ENCODE measurements at regions not wholly inside any gene's neighbourhood (a gene's known extent, or its start where the extent isn't known, plus 50 kb on each side); places are given as distances from the start of the nearest gene placed in this dataset.

DNA sequence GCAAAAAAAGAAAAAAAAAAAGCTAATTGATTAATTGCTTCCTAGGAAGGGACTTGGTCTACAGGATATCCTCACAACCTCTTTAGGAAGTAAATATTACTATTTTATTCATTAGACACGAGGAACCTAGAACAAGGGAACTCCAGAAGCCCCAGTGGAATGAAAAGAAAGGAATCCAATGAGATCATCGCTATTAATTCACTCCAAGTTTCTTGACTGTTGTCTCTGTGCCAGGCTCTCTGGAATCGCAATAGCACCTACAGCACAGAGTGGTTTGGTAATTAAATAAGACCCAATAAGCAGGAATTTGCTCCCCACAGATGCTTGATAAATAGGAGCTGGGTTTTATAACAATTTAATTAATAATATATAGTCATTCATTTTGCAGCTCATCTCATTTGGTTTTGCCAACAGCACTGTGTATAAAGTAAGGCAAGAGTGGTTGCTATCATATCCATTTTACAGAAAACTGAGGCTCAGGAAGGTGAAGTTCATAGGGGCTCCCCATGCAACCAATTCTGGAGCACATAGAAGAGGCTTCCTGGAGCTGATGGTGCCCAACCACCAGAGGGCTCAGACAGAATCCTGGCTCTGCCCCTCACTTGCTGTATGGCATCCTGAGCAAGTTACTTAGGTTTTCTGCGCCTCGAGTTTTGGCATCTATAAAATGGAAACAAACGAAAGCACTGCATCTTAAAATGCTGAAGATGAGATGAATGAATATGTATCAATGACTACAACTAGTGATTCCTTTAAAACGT, 420.2 kb downstream of the MED13L start:
- no peak for DNase-seq

DNA sequence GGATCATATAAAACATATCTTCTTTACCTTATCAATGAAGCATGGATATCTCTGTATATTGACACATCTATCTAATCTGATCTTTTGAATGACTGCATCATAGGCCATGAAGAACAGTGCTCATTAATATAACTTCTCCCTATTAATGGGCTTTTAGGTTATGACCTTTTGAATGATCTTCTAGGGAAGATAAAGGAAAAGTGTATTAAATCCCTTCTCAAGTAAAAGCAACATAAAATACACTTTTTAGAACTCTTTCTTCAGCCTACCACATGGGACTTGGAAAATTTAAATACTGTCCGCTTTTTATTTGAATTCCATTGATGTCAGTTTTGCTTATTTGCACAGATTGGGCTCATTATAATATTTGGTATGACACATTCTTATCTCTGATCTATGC, 425.4 kb downstream of the MED13L start:
- DNase-seq = no peak

DNA sequence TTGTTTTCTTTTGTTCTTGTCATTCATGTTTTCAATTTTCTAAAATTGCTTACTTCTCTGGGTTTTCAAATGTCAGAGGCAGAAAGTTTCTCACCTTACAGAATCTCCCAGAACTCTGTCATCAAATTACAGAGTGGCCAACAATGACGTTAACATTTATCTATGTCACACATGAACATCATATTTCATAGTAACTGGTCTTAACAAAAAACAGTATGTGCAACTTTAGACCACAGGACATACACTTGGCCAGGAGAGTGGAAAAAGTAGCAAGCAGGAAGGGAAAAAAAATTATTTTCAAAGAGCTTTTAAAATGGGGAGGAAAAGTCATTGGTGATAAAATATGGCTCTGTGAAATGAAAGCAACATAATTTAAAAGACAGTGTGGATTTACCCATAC, 426.5 kb downstream of the MED13L start:
- DNase-seq = no peak

DNA sequence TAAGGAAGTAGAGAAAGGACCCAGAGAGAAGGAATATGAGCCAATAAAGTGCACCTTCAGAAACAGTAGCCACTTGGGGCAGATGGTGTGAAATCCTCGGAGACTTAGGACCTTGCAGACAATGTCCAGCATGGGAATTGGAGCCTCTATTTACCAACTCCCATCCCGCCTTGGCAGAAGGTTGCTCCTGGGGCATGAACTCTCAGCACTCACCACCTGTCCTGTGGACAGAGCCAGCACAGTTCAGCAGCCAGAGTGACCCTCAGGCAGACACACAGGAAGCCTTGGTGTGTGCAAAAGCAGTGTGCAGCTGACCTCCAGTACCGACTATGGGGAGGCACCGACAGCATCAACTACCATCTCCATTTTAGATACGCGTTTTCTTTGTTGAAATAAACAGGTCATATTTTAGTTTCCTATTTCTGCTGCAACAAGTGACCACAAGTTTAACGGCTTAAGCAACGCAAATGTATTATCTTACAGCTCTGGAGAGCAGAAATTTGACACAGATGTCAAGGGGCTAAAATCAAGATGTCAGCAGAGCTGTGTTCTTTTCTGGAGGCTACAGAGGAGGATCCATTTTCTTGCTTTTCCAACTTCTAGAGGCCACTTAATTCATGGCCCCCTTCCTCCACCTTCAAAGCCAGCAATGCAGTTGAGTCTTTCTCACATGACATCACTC, 428.1 kb downstream of the MED13L start:
- no peak for DNase-seq

DNA sequence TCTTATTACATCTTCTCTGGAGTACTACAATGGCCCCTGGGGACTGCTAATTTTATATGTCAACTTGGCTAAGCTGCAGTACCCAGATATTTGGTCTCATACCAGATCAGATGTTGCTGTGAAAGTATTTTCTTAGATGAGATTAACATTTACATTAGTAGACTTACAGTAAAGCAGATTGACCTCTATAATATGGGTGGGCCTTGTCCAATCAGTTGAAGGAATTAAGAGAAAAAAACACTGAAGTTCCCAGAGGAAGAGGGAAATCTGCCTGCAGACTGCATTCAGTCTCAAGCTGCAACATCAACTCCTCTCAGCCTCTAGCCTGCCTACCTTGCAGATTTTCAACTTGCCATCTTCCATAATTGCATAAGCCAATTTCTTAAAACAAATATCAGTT, 430.1 kb downstream of the MED13L start:
- DNase-seq = no peak

DNA sequence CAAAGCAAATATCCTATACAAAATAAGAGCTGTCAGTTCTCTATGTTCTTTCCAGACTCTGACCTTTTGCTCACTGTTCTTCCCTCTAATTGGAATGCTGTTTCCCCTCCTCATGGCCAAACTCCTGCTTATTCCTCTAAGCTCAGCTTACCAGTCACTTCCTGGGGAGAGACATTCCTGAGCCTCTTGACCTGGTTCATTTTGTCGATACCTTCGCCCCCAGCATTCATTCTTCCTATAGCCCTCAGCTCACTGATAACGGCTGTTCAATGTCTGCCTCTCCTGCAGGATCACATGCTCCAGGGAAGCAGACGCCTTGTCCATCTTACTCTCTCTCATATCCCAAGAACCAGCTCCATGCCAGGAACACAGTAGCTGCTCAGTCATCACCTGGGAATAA, 431.0 kb downstream of the MED13L start:
- no peak for DNase-seq

DNA sequence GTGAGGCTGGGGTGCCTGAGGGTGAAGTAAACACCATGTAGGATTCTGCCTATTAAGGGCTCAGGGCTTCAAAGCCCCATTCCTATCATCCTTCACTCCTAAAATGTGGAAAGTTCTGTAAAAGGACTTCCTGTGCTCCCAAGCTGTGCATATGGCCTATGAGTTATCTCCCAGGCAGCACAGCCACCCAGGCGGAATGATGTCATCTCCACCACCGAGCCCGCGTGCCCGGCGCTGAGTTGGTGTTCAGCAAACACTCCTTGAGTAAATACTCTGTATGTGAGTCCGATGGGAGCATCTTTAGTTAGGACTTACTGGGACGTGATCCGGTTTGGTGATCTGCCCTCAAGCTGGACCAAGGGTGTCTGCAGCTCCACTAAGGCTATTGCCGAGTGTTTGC, 437.3 kb downstream of the MED13L start:
- no peak for DNase-seq

DNA sequence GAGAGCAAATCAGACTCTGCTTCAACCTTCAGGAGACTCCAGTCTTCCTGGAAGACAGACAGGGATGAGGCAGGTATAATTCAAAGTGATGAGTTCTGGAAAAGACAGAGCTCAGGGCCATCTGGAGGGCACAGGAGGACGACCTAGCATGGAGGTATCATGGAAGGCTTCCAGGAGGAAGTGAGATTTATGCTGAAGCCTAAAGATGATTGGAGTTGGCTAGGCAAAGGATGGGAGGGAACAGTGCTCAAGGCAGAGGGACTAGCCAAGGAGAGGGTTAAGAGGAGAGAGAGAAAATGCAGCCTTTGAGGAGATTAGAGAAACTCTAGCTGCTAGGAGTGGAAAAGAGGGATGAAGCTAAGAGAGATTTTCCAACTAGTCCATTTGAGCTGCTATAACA, 438.5 kb downstream of the MED13L start:
- DNase-seq = no peak

DNA sequence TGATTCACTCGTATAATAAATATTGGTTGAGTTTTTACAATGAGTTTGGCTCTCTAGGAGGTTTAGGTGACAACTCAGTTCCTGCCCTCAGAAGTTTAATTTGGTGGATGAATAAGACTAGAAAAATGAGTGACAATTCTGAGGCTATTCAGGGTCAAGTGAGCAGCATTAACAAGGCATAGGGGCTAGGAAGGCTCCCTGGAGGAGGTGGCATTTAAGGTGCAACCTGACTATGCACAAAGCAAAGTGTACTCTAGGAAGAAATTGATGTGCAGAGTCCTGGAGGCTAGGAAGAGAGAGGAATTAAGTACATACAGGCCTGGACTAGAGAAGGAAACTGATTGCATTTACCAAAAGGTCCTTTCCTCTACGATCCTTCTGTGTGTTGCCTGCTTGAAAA, 440.3 kb downstream of the MED13L start:
- no peak for DNase-seq

DNA sequence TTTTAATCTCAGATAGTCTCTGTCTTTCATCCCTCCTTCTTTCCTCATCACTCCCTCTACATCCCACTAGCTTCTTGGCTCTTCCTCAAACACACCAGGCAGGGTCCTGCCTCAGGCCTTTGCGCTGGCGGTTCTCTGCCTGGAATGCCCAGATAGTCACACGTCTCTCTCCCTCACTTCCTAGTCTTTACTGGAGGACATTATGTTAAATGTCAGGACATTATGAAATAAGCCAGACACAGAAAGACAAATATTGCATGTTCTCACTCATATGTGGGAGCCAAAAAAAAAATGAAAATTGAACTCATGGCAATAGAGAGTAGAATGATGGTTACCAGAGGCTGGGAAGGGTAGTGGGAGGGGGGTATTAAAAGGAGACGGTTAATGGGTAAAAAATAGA, 442.0 kb downstream of the MED13L start:
- DNase-seq = no peak

DNA sequence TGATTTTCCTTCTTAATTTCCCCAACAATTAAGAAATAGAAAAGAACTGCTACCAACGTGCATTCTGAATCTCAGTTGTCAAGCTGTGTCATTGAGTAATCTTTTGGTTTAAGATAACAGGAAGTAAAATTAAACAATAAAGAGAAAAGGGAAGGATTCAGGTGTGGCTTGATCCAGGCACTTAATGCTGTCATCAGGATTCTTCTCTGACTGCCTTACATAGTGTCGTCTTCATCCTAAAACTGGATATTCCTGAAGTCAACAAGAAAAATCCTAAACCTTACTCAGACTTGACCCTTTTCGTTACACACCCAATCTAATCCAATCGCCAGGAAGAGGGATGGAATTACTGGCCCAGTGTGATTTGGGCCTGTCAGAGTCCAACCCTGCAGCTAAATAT, 443.8 kb downstream of the MED13L start:
- DNase-seq = no peak

DNA sequence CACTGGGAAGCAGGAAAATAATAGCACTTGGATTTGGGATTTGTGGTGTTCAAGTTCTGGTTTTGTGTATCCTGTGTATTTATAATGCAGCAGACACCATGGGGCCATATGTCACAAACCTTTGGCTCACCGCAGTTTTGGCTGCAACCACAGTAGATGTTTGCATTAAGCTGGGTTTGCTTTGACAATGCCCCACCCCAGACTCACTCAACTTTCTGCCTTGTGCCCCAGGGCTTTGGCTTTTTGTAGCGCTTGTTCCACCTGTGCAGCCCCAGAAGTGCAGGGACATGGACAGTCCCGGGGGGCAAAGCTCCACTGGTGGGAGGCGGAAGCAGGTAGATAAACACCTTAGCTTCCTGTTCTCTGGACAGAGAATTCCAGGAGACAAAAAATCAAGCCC, 446.9 kb downstream of the MED13L start:
- DNase-seq = no peak

DNA sequence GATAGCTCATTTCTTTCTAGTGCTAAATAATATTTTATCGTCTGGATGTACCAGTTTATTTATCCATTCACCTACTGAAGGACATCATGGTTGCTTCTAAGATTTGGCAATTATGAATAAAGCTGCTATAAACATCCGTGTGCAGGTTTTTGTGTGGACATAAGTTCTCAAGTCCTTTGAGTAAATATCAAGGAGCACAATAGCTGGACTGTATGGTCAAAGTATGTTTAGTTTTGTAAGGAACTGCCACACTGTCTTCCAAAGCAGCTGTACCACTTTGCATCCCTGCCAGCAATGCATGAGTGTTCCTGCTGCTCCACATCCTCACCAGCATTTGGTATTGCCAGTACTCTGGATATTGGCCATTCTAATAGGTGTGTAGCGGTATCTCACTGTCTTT, 447.4 kb downstream of the MED13L start:
- DNase-seq = no peak

DNA sequence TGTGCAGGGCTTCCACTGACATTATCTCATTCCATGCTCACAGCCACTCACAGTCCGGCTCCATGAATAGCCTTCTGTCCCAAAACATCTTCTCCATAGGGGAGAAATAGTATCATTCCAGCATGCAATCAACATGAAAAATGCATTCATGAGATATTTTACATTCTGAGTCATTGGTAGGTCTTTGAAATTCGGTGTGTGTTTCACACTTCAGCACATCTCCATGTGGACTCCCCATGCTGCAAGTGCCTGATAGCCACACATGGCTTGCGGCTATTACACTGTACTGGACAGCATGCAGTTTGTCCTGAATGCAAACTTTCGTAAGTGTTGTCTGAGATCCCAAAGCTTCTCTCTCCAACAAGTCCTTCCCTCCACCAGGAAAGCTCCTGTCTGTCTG, 449.3 kb downstream of the MED13L start:
- no peak for DNase-seq

DNA sequence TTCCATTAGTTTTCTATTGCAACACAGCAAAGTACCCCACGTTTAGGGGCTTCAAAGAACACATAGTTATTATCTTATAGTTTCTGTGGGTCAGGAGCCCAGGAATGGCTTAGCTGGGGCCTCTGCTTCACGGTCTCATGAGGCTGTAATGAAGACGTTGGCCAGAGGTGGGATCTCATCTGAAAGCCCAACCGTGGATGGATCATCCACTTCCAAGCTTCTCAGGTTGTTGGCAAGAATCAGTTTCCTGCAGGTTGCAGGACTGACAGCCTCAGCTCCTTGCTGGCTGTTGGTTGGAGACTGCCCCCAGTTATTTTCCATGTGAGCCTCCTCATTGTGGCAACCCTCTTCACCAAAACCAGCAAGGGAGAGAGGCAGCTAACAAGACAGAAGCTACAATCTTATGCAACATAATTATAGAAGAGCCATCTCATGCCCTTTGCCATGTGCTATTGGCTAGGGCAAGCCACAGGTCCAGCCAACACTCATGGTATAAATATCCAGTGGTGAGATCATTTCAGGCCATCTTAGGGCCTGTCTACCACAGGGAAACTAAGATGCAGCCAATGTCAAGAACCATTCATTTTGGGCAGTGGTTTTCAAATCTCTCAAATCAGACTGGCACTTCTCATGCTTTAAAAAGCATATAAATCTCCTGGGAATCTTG, 452.4 kb downstream of the MED13L start:
- no peak for DNase-seq

DNA sequence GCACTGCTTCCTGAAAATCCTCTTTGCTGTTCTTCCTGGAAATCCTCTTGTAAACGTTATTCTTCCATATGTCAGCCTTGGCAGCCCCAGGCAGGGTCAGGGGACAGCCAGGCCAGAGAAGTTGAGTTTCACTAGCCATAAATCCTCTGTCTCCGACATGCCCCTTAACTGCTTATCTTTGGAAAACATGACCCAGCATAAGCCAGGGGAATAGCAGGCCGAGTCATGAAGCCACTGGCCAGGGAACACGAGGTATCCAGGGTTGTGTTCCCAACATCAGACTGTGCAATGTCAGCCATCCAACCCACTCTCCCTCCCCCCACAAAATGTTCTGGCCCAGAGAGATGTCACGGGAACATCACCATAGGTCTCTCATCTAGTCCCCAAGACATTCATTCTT, 453.9 kb downstream of the MED13L start:
- no peak for DNase-seq

DNA sequence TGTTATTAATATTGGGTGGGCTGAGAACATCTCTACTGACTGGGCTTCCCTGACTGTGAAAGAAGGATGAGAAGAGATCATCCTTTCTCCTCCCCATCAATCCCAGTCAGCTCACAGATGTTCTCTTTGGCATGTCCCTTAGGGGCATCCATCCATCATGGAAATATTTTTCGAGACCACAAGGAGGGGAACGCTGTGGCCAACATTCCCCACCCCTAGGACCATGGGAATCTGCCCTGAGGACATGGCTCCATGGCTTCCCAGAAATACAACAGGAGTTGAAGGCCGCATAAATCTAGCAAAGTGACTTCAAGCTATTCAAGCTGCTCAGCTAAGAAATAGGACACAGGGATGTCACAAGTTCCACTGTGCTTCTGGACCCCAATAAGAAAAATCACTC, 456.8 kb downstream of the MED13L start:
- DNase-seq = no peak

DNA sequence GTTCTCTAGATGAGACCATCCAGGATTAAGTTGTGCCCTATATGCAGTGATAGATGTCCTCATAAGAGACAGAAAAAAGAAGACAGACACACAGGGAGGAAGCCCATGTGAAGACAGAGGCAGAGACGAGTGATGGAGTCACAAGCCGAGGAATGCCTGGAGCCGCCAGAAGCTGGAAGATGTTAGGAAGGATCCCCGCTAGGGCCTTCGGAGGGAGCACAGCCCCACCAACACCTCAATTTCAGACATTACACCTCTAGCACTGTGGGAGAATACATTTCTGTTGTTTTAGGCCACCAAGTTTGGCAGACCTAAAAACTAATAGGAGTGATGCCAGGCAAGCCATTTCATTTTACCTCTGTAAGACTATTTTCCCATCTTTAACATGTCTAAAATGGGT, 458.5 kb downstream of the MED13L start:
- DNase-seq = no peak

DNA sequence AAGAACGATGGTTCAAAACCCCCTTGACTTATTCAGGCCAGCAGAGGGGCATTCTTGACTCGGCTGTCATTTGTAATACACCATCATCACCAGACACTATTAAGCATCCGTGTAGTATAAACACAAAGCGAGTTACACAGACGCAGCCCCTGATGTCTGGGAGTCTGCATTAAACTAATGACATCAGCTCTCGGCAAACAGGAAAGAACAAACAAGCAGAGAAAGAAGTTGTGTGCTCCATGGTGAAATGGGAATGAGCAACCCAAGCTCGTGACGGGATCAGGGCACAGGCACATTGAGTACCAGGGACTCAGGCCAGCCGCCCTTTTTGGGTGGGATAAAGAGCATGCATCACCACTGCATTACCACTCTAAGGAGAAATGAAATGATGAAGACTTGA, 460.1 kb downstream of the MED13L start:
- DNase-seq = no peak

DNA sequence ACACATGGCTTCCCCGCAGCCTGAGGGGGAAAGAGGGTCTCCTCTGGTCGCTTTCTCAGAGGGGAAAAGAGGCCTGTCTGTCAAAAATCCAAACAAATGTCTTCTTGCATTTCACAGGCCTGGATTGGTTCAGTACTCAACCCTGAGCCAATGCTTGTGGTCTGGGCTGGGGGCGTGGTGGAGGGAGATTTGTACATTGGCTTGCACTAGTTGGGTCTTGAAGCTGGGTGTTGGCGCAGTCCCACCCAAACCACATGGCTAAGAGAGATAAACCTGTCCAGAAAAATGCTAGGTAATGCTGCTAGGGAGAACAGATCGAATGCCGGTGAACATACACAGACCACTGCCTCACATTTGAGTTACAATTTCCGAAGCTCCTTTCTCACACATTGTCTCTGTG, 461.6 kb downstream of the MED13L start:
- no peak for DNase-seq

DNA sequence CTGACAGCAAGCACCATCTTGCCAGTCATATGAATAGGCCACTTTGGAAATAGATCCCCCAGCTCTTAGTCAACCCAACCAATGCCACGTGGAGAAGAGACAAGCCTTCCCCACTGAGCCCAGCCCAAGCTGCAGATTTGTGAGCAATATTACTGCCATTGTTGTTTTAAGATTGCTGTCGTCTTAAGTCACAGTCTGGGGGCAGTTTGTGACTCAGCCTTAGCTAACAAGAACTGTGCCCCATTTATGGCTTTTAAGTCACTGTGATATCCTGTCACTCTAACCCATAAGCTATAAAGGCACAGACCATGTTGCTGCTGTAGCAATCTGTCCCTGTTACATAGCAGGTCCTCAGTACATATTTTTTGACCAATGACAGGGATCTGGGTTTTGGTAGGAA, 464.2 kb downstream of the MED13L start:
- DNase-seq = no peak

DNA sequence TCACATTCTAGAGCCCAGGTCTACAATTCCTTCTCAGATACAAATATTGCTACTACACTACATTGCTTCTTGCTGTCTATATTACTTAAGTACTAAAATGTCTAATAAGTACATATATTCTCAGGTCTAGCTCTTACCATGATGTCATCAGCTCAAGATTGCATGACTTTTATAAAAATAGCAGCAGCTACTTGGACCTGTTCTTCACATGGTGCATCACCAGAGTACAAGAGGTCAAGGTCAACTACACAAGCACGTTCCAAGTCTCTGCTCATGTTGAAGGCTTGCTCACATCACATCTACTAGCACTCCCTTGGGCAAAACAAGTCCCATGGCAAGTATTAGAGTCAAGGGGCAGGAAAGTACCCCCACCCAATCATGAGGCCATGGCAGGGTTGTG, 465.6 kb downstream of the MED13L start:
- DNase-seq = no peak

DNA sequence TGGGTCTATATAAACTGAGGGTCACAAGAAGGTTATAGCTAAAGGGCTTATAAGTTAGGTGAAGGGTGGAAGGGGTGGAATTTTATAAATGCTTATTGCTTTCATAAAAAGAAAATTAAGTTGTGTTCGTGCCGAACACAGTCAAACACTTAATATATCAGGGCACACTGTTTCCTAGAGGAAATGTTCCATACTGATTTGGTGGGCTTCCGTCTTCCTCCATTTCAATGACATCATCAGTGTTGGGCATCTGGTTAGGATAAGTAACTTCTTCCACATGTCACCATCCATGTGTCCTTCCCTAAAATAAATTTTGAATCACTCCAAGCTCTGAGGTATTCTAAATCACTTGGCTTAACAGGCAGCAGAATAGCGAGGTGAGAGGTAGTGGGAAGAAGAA, 466.4 kb downstream of the MED13L start:
- DNase-seq = no peak

DNA sequence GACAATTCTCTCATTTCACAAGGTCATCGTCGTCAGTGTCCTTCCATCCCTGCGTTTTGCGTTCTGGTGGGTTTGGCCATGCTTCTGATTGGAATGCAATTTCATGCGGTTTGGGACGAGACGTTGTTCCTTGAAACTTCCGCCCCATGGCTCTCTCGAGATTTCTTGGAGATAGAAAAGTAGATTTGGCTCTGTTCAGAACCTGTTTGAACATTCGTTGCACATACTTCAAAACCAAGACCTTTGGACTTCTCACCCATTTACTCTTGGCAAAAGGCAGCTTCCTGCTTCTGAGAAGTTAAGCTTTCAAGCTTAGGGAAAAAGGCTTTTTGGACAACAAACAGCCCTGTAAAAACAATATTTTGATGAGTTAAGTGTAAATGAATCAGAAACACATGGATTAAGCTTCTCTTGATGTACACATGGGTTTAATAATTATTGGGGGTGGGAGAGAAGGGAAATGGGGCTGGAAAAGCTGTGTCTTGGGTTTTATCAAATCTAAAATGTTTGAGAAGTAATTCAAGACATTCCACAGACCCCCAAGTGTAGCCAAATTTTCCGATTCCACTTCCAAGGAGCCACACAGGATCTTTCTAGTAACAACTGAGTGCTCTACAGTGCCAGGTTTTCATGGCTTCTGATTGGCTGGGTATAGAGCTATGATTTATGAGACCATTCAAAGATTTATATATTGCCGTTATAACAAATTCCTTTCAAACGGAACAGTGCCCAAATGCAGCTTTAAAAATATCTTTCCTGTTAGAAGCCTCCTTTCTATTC, 467.2 kb downstream of the MED13L start:
- DNase-seq = no peak

Data from CD4-positive, alpha-beta T cell treated with Interferon gamma for 1 hour (primary cell).